Progenitor cell of endocrine pancreas (in vitro differentiated cells): ENCODE measurements at regions not wholly inside any gene's neighbourhood (a gene's known extent, or its start where the extent isn't known, plus 50 kb on each side); places are given as distances from the start of the nearest gene placed in this dataset.
"Not testable (repeated sequence)": the region's sequence is repeated elsewhere in the genome, so short reads cannot be mapped to it uniquely, and the experiment has no call there.

ENCODE experiments used
- DNase-seq: peaks from one replicate; pipeline ENCODE4 v3.0.0; 2021; ENCODE audit warnings: low spot score; ENCODE audit not compliant: unreplicated experiment
- H3K27ac Mint-ChIP-seq: 2 replicates; pipeline ENCODE4 v1.8.0; 2021; ENCODE audit warnings: mild to moderate bottlenecking, moderate library complexity, mixed read lengths
- H3K27me3 Mint-ChIP-seq: 2 replicates; pipeline ENCODE4 v1.8.0; 2021; ENCODE audit warnings: mixed read lengths
- H3K36me3 Mint-ChIP-seq: 2 replicates; pipeline ENCODE4 v1.8.0; 2022; ENCODE audit warnings: mixed read lengths; ENCODE audit not compliant: insufficient read depth
- H3K4me1 Mint-ChIP-seq: 2 replicates; pipeline ENCODE4 v1.8.0; 2021; ENCODE audit warnings: low read depth, mixed read lengths
- H3K4me3 Mint-ChIP-seq: 2 replicates; pipeline ENCODE4 v1.8.0; 2021; ENCODE audit warnings: low read depth, mild to moderate bottlenecking, moderate library complexity, mixed read lengths
- H3K9me3 Mint-ChIP-seq: 2 replicates; pipeline ENCODE4 v1.8.0; 2021; ENCODE audit warnings: low read depth, mixed read lengths
- TF ChIP-seq, protein P1 (sequence below): fragments of 200-600 bp; sonication (generic); IDR thresholded peaks from one replicate; pipeline ENCODE4 v1.5.0; 2021; ENCODE audit warnings: antibody characterized with exemption, mild to moderate bottlenecking; ENCODE audit not compliant: unreplicated experiment

GRCh38 chr18:67133669-67134068, 382.9 kb downstream of the DSEL start:
- peaks cover 4% of the 10 kb centered on the region for H3K9me3 Mint-ChIP-seq
- peaks cover 2% of the 10 kb centered on the region for H3K27me3 Mint-ChIP-seq
- TF ChIP-seq, protein P1, sequence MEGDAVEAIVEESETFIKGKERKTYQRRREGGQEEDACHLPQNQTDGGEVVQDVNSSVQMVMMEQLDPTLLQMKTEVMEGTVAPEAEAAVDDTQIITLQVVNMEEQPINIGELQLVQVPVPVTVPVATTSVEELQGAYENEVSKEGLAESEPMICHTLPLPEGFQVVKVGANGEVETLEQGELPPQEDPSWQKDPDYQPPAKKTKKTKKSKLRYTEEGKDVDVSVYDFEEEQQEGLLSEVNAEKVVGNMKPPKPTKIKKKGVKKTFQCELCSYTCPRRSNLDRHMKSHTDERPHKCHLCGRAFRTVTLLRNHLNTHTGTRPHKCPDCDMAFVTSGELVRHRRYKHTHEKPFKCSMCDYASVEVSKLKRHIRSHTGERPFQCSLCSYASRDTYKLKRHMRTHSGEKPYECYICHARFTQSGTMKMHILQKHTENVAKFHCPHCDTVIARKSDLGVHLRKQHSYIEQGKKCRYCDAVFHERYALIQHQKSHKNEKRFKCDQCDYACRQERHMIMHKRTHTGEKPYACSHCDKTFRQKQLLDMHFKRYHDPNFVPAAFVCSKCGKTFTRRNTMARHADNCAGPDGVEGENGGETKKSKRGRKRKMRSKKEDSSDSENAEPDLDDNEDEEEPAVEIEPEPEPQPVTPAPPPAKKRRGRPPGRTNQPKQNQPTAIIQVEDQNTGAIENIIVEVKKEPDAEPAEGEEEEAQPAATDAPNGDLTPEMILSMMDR: no peak
- no peak for DNase-seq
- peaks cover 23% of the 10 kb centered on the region for H3K4me1 Mint-ChIP-seq
- no peaks in the 10 kb centered on the region for H3K36me3 Mint-ChIP-seq
- no peak overlapping the region for H3K27ac Mint-ChIP-seq
- H3K4me3 Mint-ChIP-seq: no peak overlapping the region

DNA sequence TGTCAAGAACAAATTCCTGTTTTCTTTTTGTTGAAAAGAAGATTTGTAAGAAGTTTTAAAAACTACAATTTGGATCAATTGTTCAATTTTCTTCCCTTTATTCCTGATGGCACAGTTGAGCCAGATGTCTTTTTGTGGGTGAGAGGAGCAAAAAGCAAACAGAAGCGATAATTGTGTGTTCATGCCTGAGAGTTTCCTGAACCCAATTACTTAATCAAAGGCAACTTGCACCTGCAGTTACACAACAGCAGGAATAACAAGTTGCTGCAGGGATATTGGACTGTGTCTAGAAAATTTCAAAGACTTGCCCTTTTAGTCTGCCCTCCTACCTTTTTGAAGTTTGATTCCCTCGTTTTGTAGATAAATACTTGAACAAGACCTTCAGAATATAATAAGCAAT, 383.6 kb downstream of the DSEL start:
- H3K36me3 Mint-ChIP-seq: peaks cover 2% of the 10 kb centered on the region
- H3K4me3 Mint-ChIP-seq: no peak overlapping the region
- H3K4me1 Mint-ChIP-seq: peaks cover 23% of the 10 kb centered on the region
- H3K9me3 Mint-ChIP-seq: peaks cover 10% of the 10 kb centered on the region
- TF ChIP-seq, protein P1: no peak
- H3K27ac Mint-ChIP-seq: no peak overlapping the region
- peaks cover 2% of the 10 kb centered on the region for H3K27me3 Mint-ChIP-seq
- DNase-seq: no peak

DNA sequence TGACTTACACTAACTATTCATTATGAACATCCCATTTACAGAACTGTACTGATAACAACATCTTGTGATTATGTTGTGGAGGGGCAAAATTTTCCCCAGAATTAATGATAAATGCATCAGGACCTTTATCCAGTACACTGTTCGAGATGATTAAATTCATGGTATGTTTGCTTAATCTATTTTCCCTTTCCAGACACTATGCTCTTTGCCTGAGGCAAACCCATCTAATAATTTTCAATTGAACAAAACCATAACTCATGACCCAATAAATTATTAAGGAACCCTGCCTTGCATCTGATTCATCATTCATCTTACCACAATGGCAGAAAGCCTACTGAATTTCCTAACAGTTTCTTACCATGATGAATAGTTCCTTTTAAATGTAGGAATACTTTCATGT, 385.0 kb downstream of the DSEL start:
- H3K4me1 Mint-ChIP-seq: peaks cover 23% of the 10 kb centered on the region
- TF ChIP-seq, protein P1: no peak
- H3K9me3 Mint-ChIP-seq: peaks cover 6% of the 10 kb centered on the region
- peaks cover 2% of the 10 kb centered on the region for H3K36me3 Mint-ChIP-seq
- H3K27ac Mint-ChIP-seq: no peak overlapping the region
- peaks cover 2% of the 10 kb centered on the region for H3K27me3 Mint-ChIP-seq
- no peak for DNase-seq
- no peak overlapping the region for H3K4me3 Mint-ChIP-seq

DNA sequence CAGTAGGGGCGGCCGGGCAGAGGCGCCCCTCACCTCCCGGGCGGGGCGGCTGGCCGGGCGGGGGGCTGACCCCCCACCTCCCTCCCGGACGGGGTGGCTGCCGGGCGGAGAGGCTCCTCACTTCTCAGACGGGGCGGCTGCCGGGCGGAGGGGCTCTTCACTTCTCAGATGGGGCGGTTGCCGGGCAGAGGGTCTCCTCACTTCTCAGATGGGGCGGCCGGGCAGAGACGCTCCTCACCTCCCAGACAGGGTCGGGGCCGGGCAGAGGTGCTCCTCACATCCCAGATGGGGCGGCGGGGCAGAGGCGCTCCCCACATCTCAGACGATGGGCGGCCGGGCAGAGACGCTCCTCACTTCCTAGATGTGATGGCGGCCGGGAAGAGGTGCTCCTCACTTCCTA, 389.8 kb downstream of the DSEL start:
- not testable (repeated sequence) for H3K9me3 Mint-ChIP-seq, H3K27ac Mint-ChIP-seq, H3K4me1 Mint-ChIP-seq, H3K4me3 Mint-ChIP-seq, DNase-seq, H3K27me3 Mint-ChIP-seq, H3K36me3 Mint-ChIP-seq

DNA sequence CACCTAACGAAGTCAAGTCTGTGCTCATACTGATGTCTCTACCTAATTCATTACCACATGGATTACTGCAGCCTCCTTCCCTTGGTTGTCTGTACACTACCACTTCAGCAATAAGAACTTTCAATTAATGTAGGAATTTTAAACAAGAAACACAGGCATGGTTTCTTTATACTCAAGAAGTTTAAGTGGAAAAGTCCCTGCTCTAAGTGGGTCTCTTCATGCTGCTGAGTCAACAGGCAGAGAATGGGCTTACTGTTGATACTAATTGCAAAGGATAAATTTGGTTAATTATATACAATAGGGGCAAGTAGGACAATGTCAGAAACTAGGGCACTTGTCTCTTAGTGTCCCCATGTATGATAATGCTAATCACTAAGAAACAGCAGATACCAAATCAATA, 392.6 kb downstream of the DSEL start:
- Mint-ChIP-seq H3K27ac (no peak overlapping the region), H3K9me3 (peaks cover 9% of the 10 kb centered on the region), H3K4me3 (no peak overlapping the region), H3K36me3 (peaks cover 2% of the 10 kb centered on the region), H3K27me3 (no peaks in the 10 kb centered on the region), H3K4me1 (peaks cover under 1% of the 10 kb centered on the region)
- TF ChIP-seq, protein P1: no peak
- DNase-seq: no peak

GRCh38 chr18:67117804-67118203, 398.7 kb downstream of the DSEL start:
- H3K4me3 Mint-ChIP-seq: no peak overlapping the region
- no peaks in the 10 kb centered on the region for H3K27me3 Mint-ChIP-seq
- H3K36me3 Mint-ChIP-seq: no peaks in the 10 kb centered on the region
- DNase-seq: no peak
- peaks cover 4% of the 10 kb centered on the region for H3K4me1 Mint-ChIP-seq
- TF ChIP-seq, protein P1: no peak
- H3K9me3 Mint-ChIP-seq: peaks cover 9% of the 10 kb centered on the region
- no peak overlapping the region for H3K27ac Mint-ChIP-seq
